ENCODE measurements at regions not wholly inside any gene's neighbourhood (a gene's known extent, or its start where the extent isn't known, plus 50 kb on each side); places are given as distances from the start of the nearest gene placed in this dataset.

- no peak overlapping the region for H3K4me3 ChIP-seq (replicated peaks in 1 of 3; ENCODE audit: low read depth in 2 of 3, low read length in 3 of 3)
- no CpG with 5 or more reads among the region's 3 CpGs for WGBS (ENCODE audit: insufficient coverage)
Measured at GRCh38 chr11:19327280-19327679, 86.5 kb upstream of the E2F8 start.

DNA sequence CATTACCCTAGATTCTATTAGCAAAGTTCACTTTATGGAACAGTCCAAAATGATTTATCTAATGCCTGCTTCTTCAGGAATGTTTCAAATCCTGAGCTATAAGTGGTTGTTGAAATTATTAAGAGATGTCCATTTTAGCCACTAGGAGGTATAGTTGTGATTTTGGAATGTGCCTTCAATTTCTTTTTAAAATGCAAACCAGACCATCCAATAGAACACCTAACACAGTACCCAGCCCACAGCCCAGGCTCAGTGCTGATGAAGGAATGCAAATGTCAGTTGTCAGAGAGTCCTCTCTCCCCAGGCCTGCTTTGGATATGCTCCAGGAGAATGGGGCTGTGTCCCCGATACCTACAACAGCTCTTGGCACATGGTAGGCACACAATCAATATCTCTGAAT is 85.8 kb upstream of the E2F8 start:
- no peak overlapping the region for H3K4me3 Mint-ChIP-seq
- H3K4me3 ChIP-seq (replicated peaks in 1 of 3; ENCODE audit: low read depth in 2 of 3, low read length in 3 of 3): no peak overlapping the region
- no peaks in the 10 kb centered on the region for H3K4me1 ChIP-seq (ENCODE audit: control insufficient read depth in 1 of 2, insufficient read depth in 2 of 2, low read length in 2 of 2)
- DNase-seq: no peak
- intact Hi-C loops (cut with micrococcal nuclease): no loop called here
- no peak overlapping the region for H3K27ac Mint-ChIP-seq
- H3K4me2 ChIP-seq (replicated peaks; ENCODE audit: extremely low read depth, low read length, poor library complexity, severe bottlenecking): no peak overlapping the region
- no peaks in the 10 kb centered on the region for H3K9me3 Mint-ChIP-seq
- TF ChIP-seq CTCF (IDR thresholded peaks at IDR 0.05): no peak
- no peaks in the 10 kb centered on the region for H3K79me2 ChIP-seq (ENCODE audit: insufficient read depth, low read length)
- no peaks in the 10 kb centered on the region for H4K20me1 ChIP-seq (ENCODE audit: insufficient read depth, low read length)
- H3K27me3 Mint-ChIP-seq (ENCODE audit: low read depth in 3 of 3): peaks cover 4 to 18% (median 15%) of the 10 kb centered on the region in 3 donors
- H3K4me1 Mint-ChIP-seq: no peaks in the 10 kb centered on the region
- no peaks in the 10 kb centered on the region for H3K36me3 ChIP-seq (replicated peaks in 1 of 2; ENCODE audit: control insufficient read depth in 1 of 2, insufficient read depth in 2 of 2, low read length in 2 of 2)
- no peaks in the 10 kb centered on the region for H3K36me3 Mint-ChIP-seq
- no peak overlapping the region for H3K9ac ChIP-seq (ENCODE audit: insufficient read depth, low read length, poor library complexity, severe bottlenecking)
- peaks cover 3 to 8% of the 10 kb centered on the region in 2 donors for H3K27me3 ChIP-seq (ENCODE audit: control insufficient read depth in 2 of 2, insufficient read depth in 2 of 2, low read length in 2 of 2)
- H3K9me3 ChIP-seq (replicated peaks in 1 of 2; ENCODE audit: control insufficient read depth in 1 of 2, insufficient read depth in 1 of 2, low read length in 2 of 2): no peaks in the 10 kb centered on the region
- no CpG with 5 or more reads among the region's 1 CpG for WGBS (ENCODE audit: insufficient coverage)
- no peak overlapping the region for H3K27ac ChIP-seq (ENCODE audit: low read depth in 1 of 2, low read length in 2 of 2)
- H2AFZ ChIP-seq (ENCODE audit: insufficient read depth, low read depth, low read length, poor library complexity, severe bottlenecking): no peak overlapping the region

More at GRCh38 chr11:19327280-19327679, 86.5 kb upstream of the E2F8 start:
- no peaks in the 10 kb centered on the region for H4K20me1 ChIP-seq (ENCODE audit: insufficient read depth, low read length)
- Mint-ChIP-seq H3K9me3 (no peaks in the 10 kb centered on the region), H3K4me1 (no peaks in the 10 kb centered on the region), H3K27ac (no peak overlapping the region), H3K36me3 (no peaks in the 10 kb centered on the region), H3K4me3 (no peak overlapping the region), H3K27me3 (ENCODE audit: low read depth in 3 of 3) (peaks cover 4 to 13% (median 12%) of the 10 kb centered on the region in 3 donors)
- H3K4me2 ChIP-seq (replicated peaks; ENCODE audit: extremely low read depth, low read length, poor library complexity, severe bottlenecking): no peak overlapping the region
- H3K9ac ChIP-seq (ENCODE audit: insufficient read depth, low read length, poor library complexity, severe bottlenecking): no peak overlapping the region
- no peaks in the 10 kb centered on the region for H3K36me3 ChIP-seq (replicated peaks in 1 of 2; ENCODE audit: control insufficient read depth in 1 of 2, insufficient read depth in 2 of 2, low read length in 2 of 2)
- DNase-seq: no peak
- no peaks in the 10 kb centered on the region for H3K4me1 ChIP-seq (ENCODE audit: control insufficient read depth in 1 of 2, insufficient read depth in 2 of 2, low read length in 2 of 2)
- H2AFZ ChIP-seq (ENCODE audit: insufficient read depth, low read depth, low read length, poor library complexity, severe bottlenecking): no peak overlapping the region
- H3K9me3 ChIP-seq (replicated peaks in 1 of 2; ENCODE audit: control insufficient read depth in 1 of 2, insufficient read depth in 1 of 2, low read length in 2 of 2): no peaks in the 10 kb centered on the region
- H3K79me2 ChIP-seq (ENCODE audit: insufficient read depth, low read length): no peaks in the 10 kb centered on the region
- H3K27ac ChIP-seq (ENCODE audit: low read depth in 1 of 2, low read length in 2 of 2): no peak overlapping the region
- TF ChIP-seq CTCF (IDR thresholded peaks at IDR 0.05): no peak
- H3K27me3 ChIP-seq (ENCODE audit: control insufficient read depth in 2 of 2, insufficient read depth in 2 of 2, low read length in 2 of 2): peaks cover 3 to 4% of the 10 kb centered on the region in 2 donors
- intact Hi-C loops (cut with micrococcal nuclease): no loop called here
